Ectodermal cell (in vitro differentiated cells): ENCODE measurements at regions not wholly inside any gene's neighbourhood (a gene's known extent, or its start where the extent isn't known, plus 50 kb on each side); places are given as distances from the start of the nearest gene placed in this dataset.

Experiments used
- H3K27ac ChIP-seq: 2 replicates; pipeline ENCODE4 v1.7.0; 2013; ENCODE audit warnings: mild to moderate bottlenecking, low read depth, low read length; ENCODE audit not compliant: insufficient read depth, poor library complexity, severe bottlenecking
- H3K27me3 ChIP-seq: 2 replicates; pipeline ENCODE4 v1.7.0; 2013; ENCODE audit warnings: mild to moderate bottlenecking, low read length; ENCODE audit not compliant: insufficient read depth, control insufficient read depth, poor library complexity, severe bottlenecking
- H3K36me3 ChIP-seq: one replicate; pipeline ENCODE4 v1.7.0; 2013; ENCODE audit warnings: low read length; ENCODE audit not compliant: control insufficient read depth, insufficient read depth
- H3K4me1 ChIP-seq: one replicate; pipeline ENCODE4 v1.7.0; 2013; ENCODE audit warnings: low read length; ENCODE audit not compliant: control insufficient read depth, insufficient read depth
- H3K4me3 ChIP-seq: 2 replicates; pipeline ENCODE4 v1.7.0; 2013; ENCODE audit warnings: low read depth, low read length, control low read depth; ENCODE audit not compliant: insufficient read depth
- H3K9me3 ChIP-seq: 2 replicates; pipeline ENCODE4 v1.7.0; 2013; ENCODE audit warnings: mild to moderate bottlenecking, low read length, moderate library complexity; ENCODE audit not compliant: control insufficient read depth
- WGBS, 2 experiments: methylation state at CpG; one replicate each; pipeline ENCODE4 v1.1.7; 2013; ENCODE audit warnings: missing lambda C conversion rate in 2 of 2; 5-methylcytosine and 5-hydroxymethylcytosine counted together

- Histone ChIP-seq H3K4me1 (peaks cover 42% of the 10 kb centered on the region), H3K36me3 (no peaks in the 10 kb centered on the region), H3K9me3 (no peaks in the 10 kb centered on the region), H3K27me3 (no peaks in the 10 kb centered on the region), H3K27ac (no peak overlapping the region), H3K4me3 (no peak overlapping the region)
- 80 to 85% methylated on average over 10 of the region's 10 CpGs for WGBS, 2 experiments
Observed at GRCh38 chr1:38448893-38449292, 402.3 kb upstream of the POU3F1 start.

- H3K27ac ChIP-seq = no peak overlapping the region
- H3K36me3 ChIP-seq = no peaks in the 10 kb centered on the region
- WGBS, 2 experiments = 92 to 96% methylated on average over 4 of the region's 4 CpGs
- H3K27me3 ChIP-seq = no peaks in the 10 kb centered on the region
- H3K4me3 ChIP-seq = no peak overlapping the region
- no peaks in the 10 kb centered on the region for H3K9me3 ChIP-seq
- H3K4me1 ChIP-seq = peaks cover 37% of the 10 kb centered on the region
Observed at GRCh38 chr1:38446936-38447335, 400.3 kb upstream of the POU3F1 start.

GRCh38 chr1:38444770-38445442, 398.3 kb upstream of the POU3F1 start:
- Histone ChIP-seq H3K4me3 (no peak overlapping the region), H3K27me3 (no peaks in the 10 kb centered on the region), H3K36me3 (no peaks in the 10 kb centered on the region), H3K4me1 (peaks cover 22% of the 10 kb centered on the region), H3K27ac (no peak overlapping the region), H3K9me3 (no peaks in the 10 kb centered on the region)
- whole genome bisulfite sequencing, 2 experiments = 66 to 70% methylated on average over 15 of the region's 16 CpGs

- H3K36me3 ChIP-seq = no peaks in the 10 kb centered on the region
- H3K9me3 ChIP-seq = no peaks in the 10 kb centered on the region
- H3K4me1 ChIP-seq = peaks cover 18% of the 10 kb centered on the region
- H3K27ac ChIP-seq = no peak overlapping the region
- H3K4me3 ChIP-seq = no peak overlapping the region
- no peaks in the 10 kb centered on the region for H3K27me3 ChIP-seq
- WGBS, 2 experiments = 68% methylated on average over 4 of the region's 4 CpGs
Observed at GRCh38 chr1:38444311-38444710, 397.7 kb upstream of the POU3F1 start.

GRCh38 chr1:38440402-38440801, 393.8 kb upstream of the POU3F1 start:
- no peaks in the 10 kb centered on the region for H3K27me3 ChIP-seq
- no peak overlapping the region for H3K27ac ChIP-seq
- peaks cover 15% of the 10 kb centered on the region for H3K4me1 ChIP-seq
- no peaks in the 10 kb centered on the region for H3K36me3 ChIP-seq
- H3K9me3 ChIP-seq = no peaks in the 10 kb centered on the region
- H3K4me3 ChIP-seq = no peak overlapping the region

GRCh38 chr1:38436749-38437148, 390.2 kb upstream of the POU3F1 start:
- Histone ChIP-seq H3K4me1 (peaks cover 5% of the 10 kb centered on the region), H3K27me3 (no peaks in the 10 kb centered on the region), H3K27ac (no peak overlapping the region), H3K9me3 (no peaks in the 10 kb centered on the region), H3K36me3 (no peaks in the 10 kb centered on the region), H3K4me3 (no peak overlapping the region)
- 94 to 97% methylated on average over 3 of the region's 4 CpGs for WGBS, 2 experiments

- Histone ChIP-seq H3K4me1 (peaks cover 11% of the 10 kb centered on the region), H3K4me3 (no peak overlapping the region), H3K36me3 (no peaks in the 10 kb centered on the region), H3K9me3 (no peaks in the 10 kb centered on the region), H3K27ac (no peak overlapping the region), H3K27me3 (no peaks in the 10 kb centered on the region)
- 81 to 84% methylated on average over 9 of the region's 9 CpGs for WGBS, 2 experiments
Observed at GRCh38 chr1:38436006-38436405, 389.4 kb upstream of the POU3F1 start.

- WGBS, 2 experiments = 84 to 86% methylated on average over 10 of the region's 10 CpGs
- Histone ChIP-seq H3K27ac (no peak overlapping the region), H3K9me3 (no peaks in the 10 kb centered on the region), H3K36me3 (no peaks in the 10 kb centered on the region), H3K4me3 (no peak overlapping the region), H3K4me1 (peaks cover 12% of the 10 kb centered on the region), H3K27me3 (no peaks in the 10 kb centered on the region)
Observed at GRCh38 chr1:38433084-38433722, 386.6 kb upstream of the POU3F1 start.

DNA sequence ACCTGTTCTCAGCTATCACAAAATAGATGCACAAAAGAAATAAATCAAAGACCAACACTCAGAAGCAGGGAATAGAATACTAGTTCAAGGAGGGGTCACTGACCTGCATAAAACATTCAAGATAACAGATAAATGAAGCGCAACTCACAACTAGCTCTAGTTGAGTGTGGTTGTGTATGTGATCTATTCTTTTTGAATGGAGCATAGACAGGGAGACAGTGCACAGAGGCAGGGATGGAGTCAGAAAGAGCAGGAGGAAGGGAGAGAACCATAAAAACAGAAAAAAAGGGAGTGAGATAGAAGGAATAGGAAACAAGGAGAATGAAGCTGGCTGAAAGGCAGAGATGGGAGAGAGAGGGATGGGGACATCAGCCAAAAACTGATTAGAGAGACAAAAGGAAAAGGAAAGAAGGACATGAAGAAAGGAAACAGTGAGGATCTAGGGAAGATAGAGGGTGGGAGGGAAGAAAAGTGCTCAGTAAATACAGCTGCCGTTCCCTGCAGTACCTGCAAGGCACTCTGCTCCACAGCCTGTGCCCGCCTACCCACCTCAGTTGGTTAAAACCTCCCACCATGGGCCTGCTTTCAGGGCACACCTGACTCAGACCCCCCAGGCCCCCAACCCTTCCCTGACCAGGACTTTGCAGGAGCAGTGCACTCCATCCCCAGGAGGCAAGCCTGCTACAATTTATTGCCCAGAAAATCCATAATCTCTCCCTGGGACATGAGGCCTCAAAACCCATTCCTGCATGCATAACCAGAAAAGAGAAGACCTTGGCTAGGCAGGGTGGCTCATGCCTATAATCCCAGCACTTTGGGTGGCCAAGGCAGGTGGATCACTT, 385.2 kb upstream of the POU3F1 start:
- Histone ChIP-seq H3K27me3 (no peaks in the 10 kb centered on the region), H3K27ac (no peak overlapping the region), H3K36me3 (no peaks in the 10 kb centered on the region), H3K4me3 (no peak overlapping the region), H3K9me3 (no peaks in the 10 kb centered on the region), H3K4me1 (peaks cover 12% of the 10 kb centered on the region)
- WGBS, 2 experiments = 63 to 85% methylated on average over 3 of the region's 3 CpGs

DNA sequence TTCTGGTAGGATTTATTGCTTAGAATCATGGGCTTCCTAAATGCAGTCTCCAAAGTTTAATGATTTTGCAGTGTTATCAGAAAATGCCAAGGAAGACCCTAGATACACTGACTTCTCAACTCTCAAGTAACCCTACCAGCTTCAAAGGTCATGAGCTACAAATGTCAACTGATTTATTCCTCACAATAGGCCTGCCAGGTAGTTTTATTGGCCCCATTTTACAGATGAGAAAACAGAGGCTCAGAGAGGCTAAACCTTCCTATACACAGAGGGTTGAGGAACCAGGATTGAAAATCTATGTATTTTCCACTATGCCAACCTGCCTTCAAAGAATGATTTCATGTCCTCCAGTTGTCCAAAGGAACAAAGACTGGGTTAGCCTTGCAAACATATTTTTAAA, 384.4 kb upstream of the POU3F1 start:
- Histone ChIP-seq H3K36me3 (no peaks in the 10 kb centered on the region), H3K27me3 (no peaks in the 10 kb centered on the region), H3K9me3 (no peaks in the 10 kb centered on the region), H3K4me1 (peaks cover 12% of the 10 kb centered on the region), H3K27ac (no peak overlapping the region), H3K4me3 (no peak overlapping the region)
